ENCODE measurements at regions not wholly inside any gene's neighbourhood (a gene's known extent, or its start where the extent isn't known, plus 50 kb on each side); places are given as distances from the start of the nearest gene placed in this dataset.

GRCh38 chr10:131769571-131770410 is 131.0 kb upstream of the PPP2R2D start:
- CTCF ChIA-PET: no interaction called here
- Histone ChIP-seq H3K27me3 (ENCODE audit: control insufficient read depth, insufficient read depth, low read length) (no peaks in the 10 kb centered on the region), H3K4me3 (ENCODE audit: low read depth, low read length) (no peak overlapping the region), H3K36me3 (ENCODE audit: control insufficient read depth, insufficient read depth, low read length) (no peaks in the 10 kb centered on the region)
- no peak for DNase-seq (ENCODE audit: low read depth)
- POLR2A ChIA-PET: no interaction called here
- no peak for TF ChIP-seq CTCF (IDR thresholded peaks at IDR 0.05; ENCODE audit: insufficient read depth, low read depth, low read length)

GRCh38 chr10:131770946-131771633 is 129.7 kb upstream of the PPP2R2D start:
- no peak for TF ChIP-seq CTCF (IDR thresholded peaks at IDR 0.05; ENCODE audit: insufficient read depth, low read depth, low read length)
- no peak for DNase-seq (ENCODE audit: low read depth)
- Histone ChIP-seq H3K4me3 (ENCODE audit: low read depth, low read length) (no peak overlapping the region), H3K36me3 (ENCODE audit: control insufficient read depth, insufficient read depth, low read length) (no peaks in the 10 kb centered on the region), H3K27me3 (ENCODE audit: control insufficient read depth, insufficient read depth, low read length) (no peaks in the 10 kb centered on the region)
- POLR2A ChIA-PET: no interaction called here
- CTCF ChIA-PET: no interaction called here

GRCh38 chr10:131771634-131772358 is 129.0 kb upstream of the PPP2R2D start:
- Histone ChIP-seq H3K36me3 (ENCODE audit: control insufficient read depth, insufficient read depth, low read length) (no peaks in the 10 kb centered on the region), H3K4me3 (ENCODE audit: low read depth, low read length) (no peak overlapping the region), H3K27me3 (ENCODE audit: control insufficient read depth, insufficient read depth, low read length) (no peaks in the 10 kb centered on the region)
- no peak for TF ChIP-seq CTCF (IDR thresholded peaks at IDR 0.05; ENCODE audit: insufficient read depth, low read depth, low read length)
- CTCF ChIA-PET: no interaction called here
- POLR2A ChIA-PET: no interaction called here
- DNase-seq (ENCODE audit: low read depth): no peak

GRCh38 chr10:131772441-131772840 is 128.4 kb upstream of the PPP2R2D start:
- CTCF ChIA-PET: no interaction called here
- no peak overlapping the region for H3K4me3 ChIP-seq (ENCODE audit: low read depth, low read length)
- no peaks in the 10 kb centered on the region for H3K36me3 ChIP-seq (ENCODE audit: control insufficient read depth, insufficient read depth, low read length)
- POLR2A ChIA-PET: no interaction called here
- TF ChIP-seq CTCF (IDR thresholded peaks at IDR 0.05; ENCODE audit: insufficient read depth, low read depth, low read length): no peak
- DNase-seq (ENCODE audit: low read depth): no peak
- no peaks in the 10 kb centered on the region for H3K27me3 ChIP-seq (ENCODE audit: control insufficient read depth, insufficient read depth, low read length)
